ENCODE measurements at regions not wholly inside any gene's neighbourhood (a gene's known extent, or its start where the extent isn't known, plus 50 kb on each side); places are given as distances from the start of the nearest gene placed in this dataset.

GRCh38 chr1:30539884-30540283 lies 183.5 kb downstream of the MATN1 start:
- no peak overlapping the region for H3K4me2 ChIP-seq (ENCODE audit: low read length)
- no peak overlapping the region for H2AFZ ChIP-seq (ENCODE audit: low read depth, low read length)
- Mint-ChIP-seq H3K27me3 (ENCODE audit: low read depth, unreplicated experiment) (peaks cover 22% of the 10 kb centered on the region), H3K4me1 (ENCODE audit: low read depth, unreplicated experiment) (peaks cover 4% of the 10 kb centered on the region), H3K4me3 (ENCODE audit: unreplicated experiment) (no peak overlapping the region), H3K36me3 (ENCODE audit: low read depth, unreplicated experiment) (no peaks in the 10 kb centered on the region), H3K9me3 (ENCODE audit: unreplicated experiment) (peaks cover 5% of the 10 kb centered on the region), H3K27ac (ENCODE audit: unreplicated experiment) (no peak overlapping the region)
- H4K20me1 ChIP-seq (ENCODE audit: insufficient read depth, low read length): no peaks in the 10 kb centered on the region
- H3K4me3 ChIP-seq (ENCODE audit: insufficient read depth, low read depth, low read length): no peak overlapping the region
- H3K4me1 ChIP-seq (ENCODE audit: insufficient read depth, low read length): no peaks in the 10 kb centered on the region
- DNase-seq (ENCODE audit: low read depth) (no peak), FAIRE-seq (no peak)
- no peaks in the 10 kb centered on the region for H3K79me2 ChIP-seq (ENCODE audit: insufficient read depth, low read length)
- no peaks in the 10 kb centered on the region for H3K36me3 ChIP-seq (ENCODE audit: insufficient read depth, low read length)
- no peaks in the 10 kb centered on the region for H3K27me3 ChIP-seq (ENCODE audit: insufficient read depth, low read length)
- no peak for TF ChIP-seq CTCF (IDR thresholded peaks at IDR 0.05; ENCODE audit: insufficient read depth, low read depth, low read length)
- TF ChIP-seq EZH2 (IDR thresholded peaks at IDR 0.05; ENCODE audit: insufficient read depth, low read length): no peak
- no peaks in the 10 kb centered on the region for H3K9me3 ChIP-seq (ENCODE audit: insufficient read depth, low read depth, low read length)
- no peak overlapping the region for H3K9ac ChIP-seq (ENCODE audit: low read length)
- H3K27ac ChIP-seq (ENCODE audit: low read depth, low read length): no peak overlapping the region

GRCh38 chr1:30538993-30539867 lies 184.2 kb downstream of the MATN1 start:
- DNase-seq (ENCODE audit: low read depth): no peak
- Histone ChIP-seq H3K36me3 (ENCODE audit: insufficient read depth, low read length) (no peaks in the 10 kb centered on the region), H4K20me1 (ENCODE audit: insufficient read depth, low read length) (no peaks in the 10 kb centered on the region), H2AFZ (ENCODE audit: low read depth, low read length) (no peak overlapping the region), H3K27me3 (ENCODE audit: insufficient read depth, low read length) (no peaks in the 10 kb centered on the region), H3K9me3 (ENCODE audit: insufficient read depth, low read depth, low read length) (no peaks in the 10 kb centered on the region), H3K4me3 (ENCODE audit: insufficient read depth, low read depth, low read length) (no peak overlapping the region), H3K79me2 (ENCODE audit: insufficient read depth, low read length) (no peaks in the 10 kb centered on the region), H3K27ac (ENCODE audit: low read depth, low read length) (no peak overlapping the region), H3K4me2 (ENCODE audit: low read length) (no peak overlapping the region), H3K9ac (ENCODE audit: low read length) (no peak overlapping the region), H3K4me1 (ENCODE audit: insufficient read depth, low read length) (no peaks in the 10 kb centered on the region)
- no peak for FAIRE-seq
- Mint-ChIP-seq H3K4me1 (ENCODE audit: low read depth, unreplicated experiment) (peaks cover 4% of the 10 kb centered on the region), H3K27ac (ENCODE audit: unreplicated experiment) (no peak overlapping the region), H3K9me3 (ENCODE audit: unreplicated experiment) (peaks cover 5% of the 10 kb centered on the region), H3K4me3 (ENCODE audit: unreplicated experiment) (no peak overlapping the region), H3K27me3 (ENCODE audit: low read depth, unreplicated experiment) (peaks cover 20% of the 10 kb centered on the region), H3K36me3 (ENCODE audit: low read depth, unreplicated experiment) (no peaks in the 10 kb centered on the region)
- TF ChIP-seq EZH2 (IDR thresholded peaks at IDR 0.05; ENCODE audit: insufficient read depth, low read length) (no peak), CTCF (IDR thresholded peaks at IDR 0.05; ENCODE audit: insufficient read depth, low read depth, low read length) (no peak)
